ENCODE measurements at regions not wholly inside any gene's neighbourhood (a gene's known extent, or its start where the extent isn't known, plus 50 kb on each side); places are given as distances from the start of the nearest gene placed in this dataset.

- TF ChIP-seq ZNF274 (IDR thresholded peaks at IDR 0.05; ENCODE audit: borderline replicate concordance, extremely low read depth, low read length) (no peak), TCF12 (IDR thresholded peaks at IDR 0.05; ENCODE audit: low read depth, low read length) (no peak)
Measured at GRCh38 chr3:107956991-107957900, 133.6 kb downstream of the CD47 start (continued).
